Naive thymus-derived CD4-positive, alpha-beta T cell (primary cell): ENCODE measurements at regions not wholly inside any gene's neighbourhood (a gene's known extent, or its start where the extent isn't known, plus 50 kb on each side); places are given as distances from the start of the nearest gene placed in this dataset.

ENCODE experiments used
- ATAC-seq: fragments of 150-1000 bp; cut with Tn5 transposase; 2 replicates; pipeline ENCODE4 v1.10.0; 2021; ENCODE audit warnings: mild to moderate bottlenecking, moderate library complexity
- CTCF ChIA-PET: fragments of 350-600 bp; sonication (Branson Sonifier 250); formaldehyde crosslinking; loops from one replicate; lab custom pipeline; 2021; ENCODE audit warnings: antibody characterized with exemption; lab: Charles Lee
- POLR2A ChIA-PET: fragments of 350-600 bp; sonication (Branson Sonifier 250); formaldehyde crosslinking; loops from one replicate; lab custom pipeline; 2021; ENCODE audit warnings: antibody characterized with exemption, inconsistent platforms; lab: Charles Lee
- DNase-seq, 9 donors: peaks; one replicate each; pipeline versions ENCODE4 v3.0.0 to v3.0.0-alpha.2; 2020 to 2022; ENCODE audit warnings: mixed read lengths in 1 of 9
- H3K27ac ChIP-seq: one replicate; pipeline ENCODE4 v1.7.0; 2013; ENCODE audit warnings: mild to moderate bottlenecking, low read depth, low read length, moderate library complexity
- H3K27me3 ChIP-seq, 2 donors: one replicate each; pipeline ENCODE4 v1.7.0; 2013; ENCODE audit warnings: low read length in 2 of 2, mild to moderate bottlenecking in 2 of 2, moderate library complexity in 2 of 2; ENCODE audit not compliant: control insufficient read depth in 2 of 2, insufficient read depth in 2 of 2
- H3K36me3 ChIP-seq, 3 experiments: 1 replicate in 2 of 3; 2 replicates in 1 of 3; pipeline ENCODE4 v1.7.0; 2013; ENCODE audit warnings: low read length in 3 of 3, mild to moderate bottlenecking in 3 of 3, moderate library complexity in 1 of 3; ENCODE audit not compliant: insufficient read depth in 3 of 3, control insufficient read depth in 2 of 3
- H3K4me1 ChIP-seq, 2 donors: one replicate each; pipeline ENCODE4 v1.7.0; 2013; ENCODE audit warnings: low read length in 2 of 2, mild to moderate bottlenecking in 2 of 2, moderate library complexity in 1 of 2; ENCODE audit not compliant: control insufficient read depth in 2 of 2, insufficient read depth in 2 of 2
- H3K4me3 ChIP-seq: 2 replicates; pipeline ENCODE4 v1.7.0; 2013; ENCODE audit warnings: mild to moderate bottlenecking, low read length
- H3K9me3 ChIP-seq, 3 experiments: 1 replicate in 2 of 3; 2 replicates in 1 of 3; pipeline ENCODE4 v1.7.0; 2013; ENCODE audit warnings: low read length in 3 of 3; ENCODE audit not compliant: control insufficient read depth in 2 of 3
- H3K27ac Mint-ChIP-seq, 9 donors: one replicate each; pipeline ENCODE4 v1.8.0; 2020 to 2022; ENCODE audit warnings: mixed read lengths in 9 of 9, mild to moderate bottlenecking in 8 of 9, moderate library complexity in 5 of 9, inconsistent platforms in 2 of 9
- H3K27me3 Mint-ChIP-seq, 5 donors: one replicate each; pipeline ENCODE4 v1.8.0; 2021 to 2022; ENCODE audit warnings: mixed read lengths in 5 of 5, mild to moderate bottlenecking in 1 of 5
- H3K36me3 Mint-ChIP-seq, 5 donors: one replicate each; pipeline ENCODE4 v1.8.0; 2020 to 2022; ENCODE audit warnings: mixed read lengths in 5 of 5, mild to moderate bottlenecking in 3 of 5, inconsistent platforms in 1 of 5
- H3K4me1 Mint-ChIP-seq, 7 donors: one replicate each; pipeline ENCODE4 v1.8.0; 2020 to 2022; ENCODE audit warnings: mixed read lengths in 7 of 7, mild to moderate bottlenecking in 3 of 7, inconsistent platforms in 1 of 7
- H3K4me3 Mint-ChIP-seq, 10 donors: one replicate each; pipeline ENCODE4 v1.8.0; 2020 to 2022; ENCODE audit warnings: mild to moderate bottlenecking in 10 of 10, mixed read lengths in 10 of 10, moderate library complexity in 6 of 10, inconsistent platforms in 2 of 10
- H3K9me3 Mint-ChIP-seq, 11 donors: one replicate each; pipeline ENCODE4 v1.8.0; 2020 to 2022; ENCODE audit warnings: mixed read lengths in 11 of 11, mild to moderate bottlenecking in 4 of 11, inconsistent platforms in 1 of 11, moderate library complexity in 1 of 11
- intact Hi-C, 2 donors: fragments of 100-400 bp; cut with micrococcal nuclease; formaldehyde crosslinking; loops; one replicate each; pipeline ENCODE4 v1.15.1; 2023

DNA sequence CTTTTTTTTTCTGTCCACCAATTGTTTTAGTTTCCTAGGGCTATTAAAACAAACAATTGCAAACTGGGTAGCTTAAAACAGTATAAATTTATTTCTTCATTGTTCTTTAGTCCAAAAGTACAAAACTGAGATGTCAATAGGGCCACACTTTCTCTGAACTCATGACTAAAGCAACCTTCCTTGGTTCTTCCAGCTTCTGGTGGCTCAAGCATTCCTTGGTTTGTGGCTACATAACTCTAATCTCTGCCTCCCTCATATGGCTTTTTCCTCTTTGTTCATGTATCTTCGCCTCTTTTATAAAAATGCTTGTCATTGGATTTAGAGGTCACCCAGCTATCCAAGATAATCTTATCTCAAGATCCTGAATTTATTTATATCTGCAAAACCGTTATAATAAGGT is 914.5 kb upstream of the EPHA6 start:
- DNase-seq: no peak
- Histone ChIP-seq H3K36me3 (no peaks in the 10 kb centered on the region), H3K27me3 (peaks cover 0 to 2% of the 10 kb centered on the region in 2 donors), H3K4me3 (no peak overlapping the region), H3K27ac (no peak overlapping the region), H3K4me1 (no peaks in the 10 kb centered on the region), H3K9me3 (no peaks in the 10 kb centered on the region)
- CTCF ChIA-PET: no interaction called here
- POLR2A ChIA-PET: interaction anchor here (0.5 kb wide), 1 partner anchor 40 kb away, joined by 3 read pairs; no protein-coding TSS in a partner anchor
- ATAC-seq: no peak
- H3K4me3 Mint-ChIP-seq: no peak overlapping the region
- H3K27ac Mint-ChIP-seq: no peak overlapping the region
- H3K27me3 Mint-ChIP-seq: no peaks in the 10 kb centered on the region
- H3K36me3 Mint-ChIP-seq: no peaks in the 10 kb centered on the region
- H3K4me1 Mint-ChIP-seq: no peaks in the 10 kb centered on the region
- H3K9me3 Mint-ChIP-seq: peaks cover 0 to 13% (median 3%) of the 10 kb centered on the region in 11 donors
- intact Hi-C loops: no loop called here

DNA sequence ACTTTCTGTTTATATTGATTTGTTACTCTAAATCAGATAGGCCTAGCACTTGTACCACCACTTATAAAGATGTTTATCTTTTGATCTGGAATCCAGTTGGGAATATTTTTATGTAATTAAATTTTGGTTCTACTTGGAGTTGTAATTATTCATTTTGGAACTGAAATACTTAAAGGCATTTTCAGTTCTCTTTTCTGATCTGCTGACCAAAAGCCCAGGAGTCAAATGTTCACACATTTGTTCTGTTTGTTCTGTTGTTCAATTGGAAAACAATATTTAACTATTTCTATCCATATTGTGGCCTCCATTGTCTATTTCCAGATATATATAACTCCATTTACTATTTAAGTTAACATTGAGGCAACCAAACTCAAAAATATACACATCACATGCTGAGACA is 912.4 kb upstream of the EPHA6 start:
- CTCF ChIA-PET: no interaction called here
- H3K36me3 Mint-ChIP-seq: no peaks in the 10 kb centered on the region
- intact Hi-C loops: no loop called here
- no peaks in the 10 kb centered on the region for H3K4me1 ChIP-seq
- peaks cover 0 to 2% of the 10 kb centered on the region in 2 donors for H3K27me3 ChIP-seq
- H3K9me3 Mint-ChIP-seq: peaks cover 0 to 7% (median 0%) of the 10 kb centered on the region in 11 donors
- no peaks in the 10 kb centered on the region for H3K36me3 ChIP-seq
- H3K4me1 Mint-ChIP-seq: no peaks in the 10 kb centered on the region
- ATAC-seq (no peak), DNase-seq (no peak)
- no peaks in the 10 kb centered on the region for H3K9me3 ChIP-seq
- no peaks in the 10 kb centered on the region for H3K27me3 Mint-ChIP-seq
- no peak overlapping the region for H3K27ac Mint-ChIP-seq
- H3K27ac ChIP-seq: no peak overlapping the region
- H3K4me3 Mint-ChIP-seq: no peak overlapping the region
- no peak overlapping the region for H3K4me3 ChIP-seq
- POLR2A ChIA-PET: no interaction called here

DNA sequence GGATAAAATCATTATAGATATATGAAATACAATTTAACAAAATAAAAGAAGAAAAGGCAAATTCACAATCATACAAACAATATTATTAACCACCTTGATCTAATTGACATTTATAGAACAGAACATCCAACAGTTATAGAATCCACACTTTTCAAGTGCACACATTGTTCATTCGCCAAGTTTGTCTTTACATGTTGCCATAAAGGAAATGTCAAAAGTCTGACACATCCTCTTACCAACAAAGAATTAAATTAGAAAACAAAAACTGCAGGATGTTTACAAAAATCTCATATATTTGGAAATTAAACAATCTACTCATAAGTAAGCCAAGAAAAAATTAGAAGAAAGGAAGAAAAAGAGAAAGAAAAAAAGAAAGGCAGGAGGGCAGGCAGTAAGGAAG is 909.2 kb upstream of the EPHA6 start:
- intact Hi-C loops: no loop called here
- CTCF ChIA-PET: no interaction called here
- Mint-ChIP-seq H3K36me3 (no peaks in the 10 kb centered on the region), H3K27ac (no peak overlapping the region), H3K27me3 (no peaks in the 10 kb centered on the region), H3K9me3 (peaks cover 0 to 7% (median 1%) of the 10 kb centered on the region in 11 donors), H3K4me3 (no peak overlapping the region), H3K4me1 (no peaks in the 10 kb centered on the region)
- ATAC-seq (no peak), DNase-seq (no peak)
- Histone ChIP-seq H3K4me1 (no peaks in the 10 kb centered on the region), H3K4me3 (no peak overlapping the region), H3K27ac (no peak overlapping the region), H3K9me3 (no peaks in the 10 kb centered on the region), H3K36me3 (no peaks in the 10 kb centered on the region), H3K27me3 (peaks cover 0 to 2% of the 10 kb centered on the region in 2 donors)
- POLR2A ChIA-PET: no interaction called here

DNA sequence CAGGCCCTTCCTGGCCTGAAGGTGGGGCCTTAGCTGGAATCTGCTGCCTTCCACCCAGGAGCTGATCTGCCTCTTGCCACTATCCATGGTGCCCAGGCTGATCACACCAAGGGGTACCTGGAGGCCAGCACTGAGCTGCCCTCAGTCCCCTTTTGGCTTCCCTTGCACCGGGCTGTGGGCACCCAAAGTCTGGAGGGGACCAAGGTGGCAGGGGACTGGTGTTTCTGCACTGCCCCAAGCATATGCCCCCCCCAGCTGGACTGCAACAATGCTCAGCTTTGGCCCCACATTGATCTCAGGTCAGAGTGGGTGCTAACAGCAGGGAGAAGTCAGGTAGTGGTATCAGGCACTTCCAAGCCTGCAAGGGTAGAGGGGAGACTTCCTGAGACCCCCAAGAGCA is 902.6 kb upstream of the EPHA6 start:
- Mint-ChIP-seq H3K9me3 (peaks cover 0 to 21% (median 4%) of the 10 kb centered on the region in 11 donors), H3K27ac (no peak overlapping the region), H3K36me3 (no peaks in the 10 kb centered on the region), H3K4me3 (no peak overlapping the region), H3K27me3 (no peaks in the 10 kb centered on the region), H3K4me1 (no peaks in the 10 kb centered on the region)
- Histone ChIP-seq H3K27ac (no peak overlapping the region), H3K4me1 (no peaks in the 10 kb centered on the region), H3K36me3 (no peaks in the 10 kb centered on the region), H3K27me3 (no peaks in the 10 kb centered on the region), H3K4me3 (no peak overlapping the region), H3K9me3 (no peaks in the 10 kb centered on the region)
- POLR2A ChIA-PET: no interaction called here
- ATAC-seq (no peak), DNase-seq (no peak)
- intact Hi-C loops: no loop called here
- CTCF ChIA-PET: no interaction called here

DNA sequence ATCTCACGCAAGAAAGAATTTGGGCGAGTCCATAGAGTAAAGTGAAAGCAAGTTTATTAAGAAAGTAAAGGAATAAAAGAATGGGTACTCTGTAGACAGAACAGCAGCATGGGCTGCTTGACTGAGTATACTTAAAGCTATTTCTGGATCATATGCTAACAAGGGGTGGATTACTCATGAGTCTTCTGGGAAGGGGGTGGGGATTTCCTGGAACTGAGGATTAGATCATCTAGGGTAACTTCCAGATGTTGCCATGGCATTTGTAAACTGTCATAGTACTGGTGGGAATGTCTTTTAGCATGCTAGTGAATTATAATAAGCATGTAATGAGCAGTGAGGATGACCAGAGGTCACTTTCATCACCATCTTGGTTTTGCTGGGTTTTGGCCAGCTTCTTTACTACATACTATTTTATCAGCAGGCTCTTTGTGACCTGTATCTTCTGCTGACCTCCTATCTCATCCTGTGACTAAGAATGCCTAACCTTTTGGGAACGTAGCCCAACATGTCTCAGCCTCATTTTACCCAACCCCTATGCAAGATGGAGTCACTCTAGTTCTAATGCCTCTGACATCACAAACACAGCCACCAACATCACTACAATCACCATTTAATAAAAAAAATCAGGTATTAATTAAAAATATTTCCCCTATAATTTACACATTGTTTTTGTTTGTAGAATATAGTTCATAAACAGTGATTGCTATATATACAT is 890.7 kb upstream of the EPHA6 start:
- Mint-ChIP-seq H3K4me1 (no peaks in the 10 kb centered on the region), H3K27me3 (no peaks in the 10 kb centered on the region), H3K9me3 (peaks cover 0 to 11% (median 0%) of the 10 kb centered on the region in 11 donors), H3K4me3 (no peak overlapping the region), H3K36me3 (no peaks in the 10 kb centered on the region), H3K27ac (no peak overlapping the region)
- H3K4me1 ChIP-seq: no peaks in the 10 kb centered on the region
- ChIA-PET CTCF (no interaction called here), POLR2A (no interaction called here)
- intact Hi-C loops: no loop called here
- no peaks in the 10 kb centered on the region for H3K36me3 ChIP-seq
- H3K4me3 ChIP-seq: no peak overlapping the region
- ATAC-seq: no peak
- H3K27me3 ChIP-seq: no peaks in the 10 kb centered on the region
- DNase-seq: no peak
- no peaks in the 10 kb centered on the region for H3K9me3 ChIP-seq
- no peak overlapping the region for H3K27ac ChIP-seq

DNA sequence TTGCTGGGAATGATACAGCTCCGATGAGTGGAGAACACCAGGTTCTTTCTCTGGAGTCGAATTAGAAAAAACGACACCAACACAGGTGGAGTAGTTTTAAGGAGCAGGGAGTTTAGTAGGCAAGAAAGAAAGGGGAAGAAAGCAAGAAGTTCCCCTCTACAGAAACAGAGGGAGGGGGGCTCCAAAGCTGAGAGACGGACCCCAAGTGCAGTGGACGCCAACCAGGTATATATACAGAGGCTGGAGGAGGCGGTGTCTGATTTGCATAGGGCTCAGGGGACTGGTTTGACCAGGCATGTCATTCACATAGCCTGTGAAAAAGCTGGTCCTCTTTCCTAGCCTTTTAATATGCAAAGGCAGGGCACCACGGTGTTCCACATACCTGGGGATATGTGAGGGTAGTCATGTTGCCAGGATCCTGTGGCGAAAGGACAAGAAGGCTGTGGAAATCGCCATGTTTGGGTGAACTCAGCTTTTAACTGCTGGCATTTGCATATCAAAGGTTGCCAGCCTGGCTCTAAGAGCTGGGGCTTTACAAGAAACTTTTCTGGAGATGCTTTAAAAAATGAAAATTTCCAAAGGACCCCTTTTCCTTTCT is 887.4 kb upstream of the EPHA6 start:
- peaks cover 0 to 11% (median 0%) of the 10 kb centered on the region in 11 donors for H3K9me3 Mint-ChIP-seq
- H3K27ac Mint-ChIP-seq: no peak overlapping the region

DNA sequence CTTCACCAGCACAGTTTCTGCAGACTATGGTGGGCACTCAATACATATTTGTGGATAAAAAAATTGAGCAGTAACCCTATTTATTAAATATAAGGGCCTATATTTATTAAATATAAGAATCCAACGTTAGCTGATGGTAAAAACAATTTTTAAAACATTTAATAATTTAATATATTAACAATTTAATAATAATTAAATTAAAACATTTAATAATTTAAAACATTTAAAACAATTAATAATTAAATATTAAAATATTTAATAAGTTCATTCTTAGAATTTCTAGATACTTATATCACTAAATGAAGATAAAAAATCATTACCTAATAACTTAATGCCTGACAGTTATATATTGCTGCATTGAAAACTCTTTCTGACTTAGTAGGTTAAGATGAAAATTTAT is 880.2 kb upstream of the EPHA6 start:
- DNase-seq (no peak), ATAC-seq (no peak)
- Mint-ChIP-seq H3K4me3 (no peak overlapping the region), H3K4me1 (no peaks in the 10 kb centered on the region), H3K27ac (no peak overlapping the region), H3K36me3 (no peaks in the 10 kb centered on the region), H3K9me3 (peaks cover 0 to 7% (median 0%) of the 10 kb centered on the region in 11 donors), H3K27me3 (no peaks in the 10 kb centered on the region)
- no peaks in the 10 kb centered on the region for H3K27me3 ChIP-seq
- ChIA-PET POLR2A (no interaction called here), CTCF (no interaction called here)
- H3K36me3 ChIP-seq: no peaks in the 10 kb centered on the region
- H3K9me3 ChIP-seq: no peaks in the 10 kb centered on the region
- intact Hi-C loops: no loop called here
- H3K27ac ChIP-seq: no peak overlapping the region
- H3K4me3 ChIP-seq: no peak overlapping the region
- H3K4me1 ChIP-seq: no peaks in the 10 kb centered on the region

More for the DNA sequence above, 887.4 kb upstream of the EPHA6 start:
- no peak overlapping the region for H3K27ac ChIP-seq
- no peaks in the 10 kb centered on the region for H3K27me3 ChIP-seq
- no peaks in the 10 kb centered on the region for H3K9me3 ChIP-seq
- no peaks in the 10 kb centered on the region for H3K36me3 ChIP-seq
- intact Hi-C loops: no loop called here
- no peaks in the 10 kb centered on the region for H3K4me1 ChIP-seq
- Mint-ChIP-seq H3K4me1 (no peaks in the 10 kb centered on the region), H3K36me3 (no peaks in the 10 kb centered on the region), H3K27me3 (no peaks in the 10 kb centered on the region), H3K4me3 (no peak overlapping the region)
- ATAC-seq: no peak
- H3K4me3 ChIP-seq: no peak overlapping the region
- DNase-seq: no peak
- CTCF ChIA-PET: no interaction called here
- POLR2A ChIA-PET: no interaction called here
